DND-41 (cell line): ENCODE measurements at regions not wholly inside any gene's neighbourhood (a gene's known extent, or its start where the extent isn't known, plus 50 kb on each side); places are given as distances from the start of the nearest gene placed in this dataset.

Source experiments
- ATAC-seq: fragments of 200-7000 bp; cut with Tn5 transposase; 3 replicates; pipeline ENCODE4 v1.9.1; 2021; ENCODE audit warnings: low read depth; ENCODE audit not compliant: insufficient read depth
- DNase-seq: peaks from one replicate; pipeline ENCODE4 v3.0.0-alpha.2; 2020
- H2AFZ ChIP-seq: 2 replicates; pipeline ENCODE4 v1.6.0; 2012; ENCODE audit warnings: low read depth, low read length
- H3K27ac ChIP-seq: 2 replicates; pipeline ENCODE4 v1.5.1; 2012; ENCODE audit warnings: low read length, inconsistent platforms
- H3K27me3 ChIP-seq: fragments of 200-600 bp; sonication (generic); 2 replicates; pipeline ENCODE4 v1.6.0; 2012; ENCODE audit warnings: low read length, mild to moderate bottlenecking, inconsistent platforms; ENCODE audit not compliant: insufficient read depth, poor library complexity
- H3K36me3 ChIP-seq: 2 replicates; pipeline ENCODE4 v1.5.1; 2012; ENCODE audit warnings: low read length, inconsistent platforms; ENCODE audit not compliant: insufficient read depth
- H3K4me1 ChIP-seq: 2 replicates; pipeline ENCODE4 v1.5.1; 2012; ENCODE audit warnings: mild to moderate bottlenecking, low read length; ENCODE audit not compliant: insufficient read depth
- H3K4me2 ChIP-seq: 2 replicates; pipeline ENCODE4 v1.6.0; 2012; ENCODE audit warnings: mild to moderate bottlenecking, moderate library complexity, low read length, inconsistent platforms; ENCODE audit not compliant: insufficient read depth
- H3K4me3 ChIP-seq, 2 experiments: fragments of 200-600 bp in 1 of 2; shearing (Covaris generic) in 1 of 2; 2 replicates each; pipeline ENCODE4 v1.5.1; 2012 to 2016; ENCODE audit warnings: inconsistent platforms in 2 of 2, low read length in 2 of 2, mild to moderate bottlenecking in 2 of 2, low read depth in 1 of 2, moderate library complexity in 1 of 2
- H3K79me2 ChIP-seq: 2 replicates; pipeline ENCODE4 v1.6.0; 2012; ENCODE audit warnings: low read length, inconsistent platforms; ENCODE audit not compliant: insufficient read depth
- H3K9ac ChIP-seq: 2 replicates; pipeline ENCODE4 v1.6.0; 2012; ENCODE audit warnings: low read depth, mild to moderate bottlenecking, inconsistent platforms, low read length, moderate library complexity
- H3K9me3 ChIP-seq: 2 replicates; pipeline ENCODE4 v1.5.1; 2012; ENCODE audit warnings: low read length, moderate library complexity, mild to moderate bottlenecking, inconsistent platforms; ENCODE audit not compliant: insufficient read depth, severe bottlenecking
- H4K20me1 ChIP-seq: 2 replicates; pipeline ENCODE4 v1.6.0; 2012; ENCODE audit warnings: low read length; ENCODE audit not compliant: insufficient read depth
- EZH2 ChIP-seq: IDR thresholded peaks from 3 replicates; pipeline ENCODE4 v1.6.1; 2012; ENCODE audit warnings: borderline replicate concordance, low read depth, mild to moderate bottlenecking, moderate library complexity, low read length, inconsistent platforms; ENCODE audit not compliant: severe bottlenecking
- TF ChIP-seq, protein P1 (sequence below): IDR thresholded peaks from 2 replicates; pipeline ENCODE4 v1.5.1; 2012; ENCODE audit warnings: borderline replicate concordance, low read length, moderate library complexity, mild to moderate bottlenecking; ENCODE audit not compliant: poor library complexity, severe bottlenecking; ENCODE audit errors: extremely low read depth

- no peak overlapping the region for H2AFZ ChIP-seq
- peak overlapping the region; percentile 96 for H3K27ac ChIP-seq
Measured at GRCh38 chr2:43126817-43127207, 99.6 kb downstream of the ZFP36L2 start.

GRCh38 chr2:43125090-43125998 lies 101.1 kb downstream of the ZFP36L2 start:
- peak overlapping the region; percentile 76 for H3K4me2 ChIP-seq

More at GRCh38 chr2:43126817-43127207, 99.6 kb downstream of the ZFP36L2 start:
- no peak overlapping the region for H3K4me3 ChIP-seq
- H3K4me1 ChIP-seq, result peaks cover 100% of the 10 kb centered on the region
- no peaks in the 10 kb centered on the region for H3K9me3 ChIP-seq
- DNase-seq, result no peak
- peaks cover 60% of the 10 kb centered on the region for H3K79me2 ChIP-seq
- H3K36me3 ChIP-seq, result no peaks in the 10 kb centered on the region
- no peak overlapping the region for H3K4me2 ChIP-seq
- no peak for ATAC-seq
- no peaks in the 10 kb centered on the region for H4K20me1 ChIP-seq
- H3K9ac ChIP-seq, result peak overlapping the region; percentile 1; the same call in 1 of the 2 replicates
- TF ChIP-seq, protein P1, sequence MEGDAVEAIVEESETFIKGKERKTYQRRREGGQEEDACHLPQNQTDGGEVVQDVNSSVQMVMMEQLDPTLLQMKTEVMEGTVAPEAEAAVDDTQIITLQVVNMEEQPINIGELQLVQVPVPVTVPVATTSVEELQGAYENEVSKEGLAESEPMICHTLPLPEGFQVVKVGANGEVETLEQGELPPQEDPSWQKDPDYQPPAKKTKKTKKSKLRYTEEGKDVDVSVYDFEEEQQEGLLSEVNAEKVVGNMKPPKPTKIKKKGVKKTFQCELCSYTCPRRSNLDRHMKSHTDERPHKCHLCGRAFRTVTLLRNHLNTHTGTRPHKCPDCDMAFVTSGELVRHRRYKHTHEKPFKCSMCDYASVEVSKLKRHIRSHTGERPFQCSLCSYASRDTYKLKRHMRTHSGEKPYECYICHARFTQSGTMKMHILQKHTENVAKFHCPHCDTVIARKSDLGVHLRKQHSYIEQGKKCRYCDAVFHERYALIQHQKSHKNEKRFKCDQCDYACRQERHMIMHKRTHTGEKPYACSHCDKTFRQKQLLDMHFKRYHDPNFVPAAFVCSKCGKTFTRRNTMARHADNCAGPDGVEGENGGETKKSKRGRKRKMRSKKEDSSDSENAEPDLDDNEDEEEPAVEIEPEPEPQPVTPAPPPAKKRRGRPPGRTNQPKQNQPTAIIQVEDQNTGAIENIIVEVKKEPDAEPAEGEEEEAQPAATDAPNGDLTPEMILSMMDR, result no peak
- no peak for TF ChIP-seq EZH2
- H3K27me3 ChIP-seq, result no peaks in the 10 kb centered on the region

GRCh38 chr2:43124687-43125057 lies 101.7 kb downstream of the ZFP36L2 start:
- DNase-seq (peak; percentile 38), ATAC-seq (no peak)
- no peaks in the 10 kb centered on the region for H3K27me3 ChIP-seq
- H3K27ac ChIP-seq, result peak overlapping the region; percentile 96
- H4K20me1 ChIP-seq, result no peaks in the 10 kb centered on the region
- H3K9ac ChIP-seq, result peak overlapping the region; percentile 82
- no peak for TF ChIP-seq EZH2
- TF ChIP-seq, protein P1, result no peak
- H3K4me1 ChIP-seq, result peaks cover 86% of the 10 kb centered on the region
- H3K36me3 ChIP-seq, result no peaks in the 10 kb centered on the region
- no peak overlapping the region for H2AFZ ChIP-seq
- peaks cover under 1% of the 10 kb centered on the region for H3K9me3 ChIP-seq
- peaks cover 52% of the 10 kb centered on the region for H3K79me2 ChIP-seq
- peak overlapping the region; percentile 76 for H3K4me2 ChIP-seq
- H3K4me3 ChIP-seq, result peak overlapping the region in 1 of 2 experiments; percentile 71; a peak in 2 of 4 replicates

More at GRCh38 chr2:43125090-43125998, 101.1 kb downstream of the ZFP36L2 start:
- Histone ChIP-seq H3K27ac (peak overlapping the region; percentile 96), H2AFZ (no peak overlapping the region), H4K20me1 (no peaks in the 10 kb centered on the region), H3K9me3 (no peaks in the 10 kb centered on the region), H3K9ac (peak overlapping the region; percentile 82), H3K27me3 (no peaks in the 10 kb centered on the region), H3K36me3 (no peaks in the 10 kb centered on the region), H3K79me2 (peaks cover 54% of the 10 kb centered on the region), H3K4me1 (peaks cover 93% of the 10 kb centered on the region), H3K4me3 (peak overlapping the region in 1 of 2 experiments; percentile 71; a peak in 1 of 4 replicates)
- ATAC-seq (peak; percentile 43), DNase-seq (peak; percentile 73)
- TF ChIP-seq EZH2, result no peak

DNA sequence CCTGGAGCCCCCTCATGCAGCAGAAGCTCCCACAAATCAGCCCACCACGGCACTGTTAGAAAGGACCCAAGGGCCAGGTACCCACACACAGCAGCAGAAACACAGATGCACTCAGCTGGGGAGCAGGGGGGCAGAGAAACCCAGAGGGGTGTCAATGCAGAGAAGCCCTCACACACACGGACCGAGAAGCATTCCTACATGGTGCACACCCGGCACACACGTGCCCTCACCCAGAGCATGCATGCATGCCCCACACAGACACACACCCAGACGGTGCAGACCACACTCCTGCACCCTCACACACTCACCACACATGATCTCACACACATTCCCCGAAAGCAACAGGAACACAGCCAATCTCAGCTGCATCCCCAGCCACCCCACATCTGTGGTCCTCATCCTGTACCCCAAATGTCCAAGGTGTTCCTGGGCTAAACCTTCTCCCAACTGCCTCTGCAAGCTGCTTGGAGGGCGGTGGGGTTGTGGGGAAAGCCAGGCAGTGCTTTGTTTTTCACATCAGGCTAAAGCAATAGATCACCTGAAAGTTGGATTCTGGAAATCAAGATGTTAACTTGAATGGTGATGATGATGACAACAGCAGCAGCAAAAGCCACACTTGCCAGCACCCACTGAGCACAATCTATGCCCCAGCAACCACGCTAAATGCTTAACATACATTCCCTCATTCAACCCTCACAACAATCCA lies 102.3 kb downstream of the ZFP36L2 start:
- Histone ChIP-seq H3K4me2 (peak overlapping the region; percentile 76), H3K27ac (peak overlapping the region; percentile 96)
- TF ChIP-seq, protein P1, result peak; percentile 4
- TF ChIP-seq EZH2, result no peak

More for the DNA sequence above, 102.3 kb downstream of the ZFP36L2 start:
- peaks cover 81% of the 10 kb centered on the region for H3K4me1 ChIP-seq
- H3K27me3 ChIP-seq, result no peaks in the 10 kb centered on the region
- peaks cover 52% of the 10 kb centered on the region for H3K79me2 ChIP-seq
- no peaks in the 10 kb centered on the region for H4K20me1 ChIP-seq
- H3K9me3 ChIP-seq, result peaks cover 4% of the 10 kb centered on the region
- H3K9ac ChIP-seq, result peak overlapping the region; percentile 82
- no peaks in the 10 kb centered on the region for H3K36me3 ChIP-seq
- peak overlapping the region; percentile 55; the same call in 1 of the 2 replicates for H2AFZ ChIP-seq
- peak overlapping the region; percentile 28 to 71; a peak in 3 of 4 replicates for H3K4me3 ChIP-seq
- DNase-seq, result peak; percentile 73
- ATAC-seq, result peak; percentile 71
